HUDEP-2 (cell line): ENCODE measurements at regions not wholly inside any gene's neighbourhood (a gene's known extent, or its start where the extent isn't known, plus 50 kb on each side); places are given as distances from the start of the nearest gene placed in this dataset.
"Not testable (repeated sequence)": the region's sequence is repeated elsewhere in the genome, so short reads cannot be mapped to it uniquely, and the experiment has no call there.

Experiments
- DNase-seq, 76 experiments: peaks; one replicate each; lab custom pipeline; 2025; ENCODE audit not compliant: unreplicated experiment in 76 of 76; lab: John Stamatoyannopoulos, UW

DNA sequence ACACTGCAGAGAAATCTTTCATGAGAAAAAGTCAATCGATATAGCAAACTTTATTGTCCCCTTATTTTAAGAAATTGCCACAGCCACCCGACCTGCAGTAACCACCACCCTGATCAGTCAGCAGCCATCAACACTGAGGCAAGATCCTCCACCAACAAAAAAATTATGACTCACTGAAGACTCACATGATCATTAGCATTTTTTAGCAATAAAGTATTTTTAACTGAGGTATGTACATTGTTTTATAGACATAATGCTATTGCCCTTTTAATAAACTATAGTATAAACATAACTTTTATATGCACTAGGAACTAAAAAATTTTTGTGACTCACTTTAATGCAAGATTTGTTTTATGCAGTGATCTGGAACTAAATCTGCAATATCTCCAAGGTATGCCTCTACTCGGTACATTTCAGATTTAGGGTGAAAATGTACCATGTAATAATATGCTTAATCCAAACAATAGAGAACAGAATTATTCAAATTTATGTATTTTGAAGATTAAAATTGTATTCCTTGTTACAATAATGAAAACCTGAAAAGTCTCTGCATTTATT is 79.2 kb upstream of the CEP126 start:
- no peak for DNase-seq

DNA sequence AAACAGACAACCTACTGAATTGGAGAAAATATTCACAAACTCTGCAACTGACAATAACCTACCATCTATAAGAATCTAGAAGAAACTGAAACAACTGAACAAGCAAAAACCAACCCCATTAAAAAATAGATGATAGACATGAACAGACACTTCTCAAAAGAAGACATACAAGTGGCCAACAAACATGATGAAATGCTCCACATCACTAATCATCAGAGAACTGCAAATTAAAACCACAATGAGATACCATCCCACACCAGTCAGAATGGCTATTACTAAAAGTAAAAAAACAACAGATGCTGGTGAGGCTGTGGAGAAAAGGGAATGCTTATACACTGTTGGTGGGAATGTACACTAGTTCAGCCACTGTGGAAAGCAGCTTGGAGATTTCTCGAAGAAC is 84.3 kb upstream of the CEP126 start:
- not testable (repeated sequence) for DNase-seq

DNA sequence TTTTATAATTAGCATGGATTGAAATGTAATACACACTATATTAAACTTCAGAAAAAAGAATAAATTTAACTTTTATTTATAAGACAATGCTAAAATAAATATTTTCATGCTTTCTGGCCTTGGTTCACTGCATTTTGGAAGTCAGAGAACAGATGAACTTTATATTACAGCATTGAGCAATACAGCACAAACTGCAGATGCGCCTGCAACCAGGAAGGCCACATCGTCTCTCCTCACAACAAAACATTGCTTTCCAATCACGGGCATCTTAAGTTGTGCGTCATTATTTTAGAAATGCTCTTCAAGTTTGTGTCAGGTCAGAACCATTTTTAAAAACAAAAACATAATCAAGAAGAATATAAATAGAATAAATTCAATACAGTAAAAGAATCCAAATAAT is 89.3 kb upstream of the CEP126 start:
- no peak for DNase-seq

DNA sequence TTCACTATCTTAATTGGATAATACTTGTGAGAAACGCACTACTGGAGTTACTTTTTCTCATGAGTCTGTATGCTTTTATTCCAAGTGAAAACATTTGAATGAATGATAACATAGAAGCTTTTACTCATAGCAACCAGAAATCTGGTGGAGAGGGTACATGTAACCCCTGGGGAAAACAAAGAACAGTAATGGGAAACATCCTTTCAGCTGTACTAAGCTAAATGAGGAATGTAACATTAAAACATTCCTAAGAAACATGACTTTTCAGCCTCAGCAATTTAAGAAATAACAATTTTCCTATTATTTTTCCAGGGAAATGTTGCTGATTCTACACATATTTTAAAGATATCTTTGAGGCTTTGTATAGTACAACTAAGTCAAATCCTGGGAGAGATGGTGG is 97.2 kb upstream of the CEP126 start:
- DNase-seq, result no peak

DNA sequence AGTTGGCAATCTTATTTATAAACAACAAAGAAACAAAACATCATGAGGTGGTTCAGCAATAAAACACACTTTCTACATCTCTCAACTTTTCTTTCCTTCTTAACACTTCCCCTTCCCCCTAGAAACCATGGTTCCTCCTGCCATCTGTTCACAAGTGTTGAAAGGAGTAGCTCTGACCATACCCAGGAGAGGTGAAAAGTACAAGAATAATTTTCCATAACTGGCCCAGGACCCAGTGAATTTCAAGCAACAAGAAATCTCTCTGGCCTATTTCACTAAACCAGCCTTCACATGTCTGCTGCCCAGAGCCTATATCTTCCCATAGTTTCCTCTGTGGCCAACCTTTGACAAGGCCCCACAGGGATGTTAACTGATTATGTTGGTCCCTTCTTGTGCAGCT is 98.2 kb upstream of the CEP126 start:
- DNase-seq, result no peak

DNA sequence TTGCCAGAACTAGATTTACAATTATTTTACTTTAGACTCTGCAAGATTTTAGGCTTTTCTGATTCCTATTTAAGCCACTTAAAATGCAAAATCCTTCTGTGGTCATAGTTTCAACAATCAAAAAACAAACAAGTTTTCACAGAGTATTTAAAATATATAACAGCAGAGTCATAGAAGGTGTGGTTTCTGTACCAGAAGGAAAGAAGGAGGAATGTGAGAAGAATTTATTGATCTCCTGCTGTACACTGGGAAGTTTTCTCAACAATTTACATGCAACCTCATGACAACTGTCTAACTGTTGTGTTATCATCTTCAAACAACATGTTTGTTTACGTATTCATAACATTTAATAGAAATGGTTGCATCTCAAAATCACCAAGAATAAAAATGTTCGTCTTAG is 102.3 kb upstream of the CEP126 start:
- DNase-seq, result no peak

DNA sequence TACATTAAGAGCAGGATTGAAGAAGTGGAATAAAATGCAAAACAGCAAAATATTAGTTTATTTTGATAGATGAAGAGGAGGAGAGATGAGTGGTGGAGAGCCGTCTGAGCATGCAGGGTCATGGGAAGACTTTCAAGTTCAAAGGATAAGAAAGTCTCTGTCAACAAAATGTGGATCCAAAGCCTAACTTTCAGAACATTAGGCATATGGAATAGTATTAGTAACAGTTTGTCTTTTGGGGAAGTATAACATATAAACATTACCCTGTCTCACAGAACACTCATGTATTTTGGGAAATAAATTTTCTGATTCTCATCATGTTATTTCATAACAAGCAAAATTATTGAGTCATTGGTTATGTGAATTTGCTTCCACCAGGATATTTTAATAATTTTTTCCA is 104.3 kb upstream of the CEP126 start:
- DNase-seq, result no peak

DNA sequence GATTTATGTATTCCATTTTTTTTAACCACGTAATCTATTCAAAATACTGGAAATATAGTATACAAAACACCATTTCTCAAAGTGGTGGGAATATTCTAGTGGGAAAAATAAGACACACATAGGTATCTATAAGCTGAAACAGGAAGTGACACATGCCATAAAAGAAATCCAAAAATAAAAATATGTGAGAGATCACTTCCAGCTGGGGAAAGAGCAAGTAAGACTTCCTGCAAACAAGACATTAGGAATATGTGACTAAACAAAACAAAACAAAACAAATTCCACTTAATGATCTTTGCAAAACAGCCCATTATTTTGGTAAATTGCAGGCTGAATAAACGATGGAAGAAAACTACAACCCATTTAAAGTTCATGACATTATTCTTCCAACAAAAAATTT is 107.3 kb upstream of the CEP126 start:
- DNase-seq, result no peak

DNA sequence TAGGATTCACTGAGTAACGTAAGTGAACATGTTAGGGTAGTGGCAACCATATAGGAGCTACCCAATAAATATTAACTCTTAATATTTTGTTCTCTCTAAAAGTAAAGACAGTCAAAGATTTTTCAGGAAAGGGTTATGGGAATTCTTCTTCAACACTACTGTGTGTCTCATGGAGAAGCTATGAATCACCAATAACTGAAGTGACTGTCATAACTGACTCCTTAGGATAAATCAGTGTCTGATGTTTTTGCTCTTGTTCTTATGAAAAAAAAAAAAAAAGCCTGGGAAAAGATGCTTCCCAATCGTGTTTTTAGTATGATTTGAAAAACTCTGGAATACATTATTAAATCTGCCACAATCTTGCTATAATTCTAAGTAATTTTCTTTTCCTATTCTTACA is 111.2 kb upstream of the CEP126 start:
- no peak for DNase-seq

DNA sequence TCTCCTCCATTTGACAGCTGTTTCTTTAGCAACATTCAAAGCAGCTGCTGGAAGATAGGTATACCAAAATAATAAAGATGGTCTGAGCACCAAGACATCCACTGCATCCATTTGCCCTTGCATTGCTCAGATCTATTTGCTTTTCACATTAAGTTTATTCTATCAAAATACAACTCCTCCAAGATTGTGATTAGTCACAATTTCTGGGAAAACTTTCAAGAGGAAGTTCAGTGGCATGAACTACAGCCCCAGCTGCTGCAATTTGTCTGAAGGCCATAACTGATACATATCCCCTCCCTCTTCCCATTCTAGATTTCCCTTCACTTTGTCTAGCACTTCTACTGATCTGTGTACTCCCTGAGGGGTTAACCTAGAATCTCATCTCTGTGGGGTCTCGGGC is 117.5 kb upstream of the CEP126 start:
- no peak for DNase-seq

DNA sequence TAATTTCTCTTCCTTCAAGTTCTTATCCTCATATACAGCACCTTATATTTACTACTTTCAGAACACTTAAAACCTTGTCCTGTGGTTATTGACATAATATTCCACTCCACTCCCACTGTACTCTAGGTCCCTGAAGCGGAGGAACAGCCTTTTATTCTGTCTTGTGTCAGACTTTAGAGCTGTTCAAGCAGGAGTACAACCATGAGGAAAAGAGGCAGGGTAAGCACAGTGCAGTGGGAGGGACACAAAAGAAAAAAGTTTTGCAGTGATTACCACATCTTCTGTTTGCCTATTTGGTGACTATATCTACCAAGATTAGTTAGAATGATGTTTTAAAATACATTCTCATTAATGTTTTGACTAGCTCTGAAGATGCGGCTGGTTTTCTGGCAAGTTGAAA is 122.0 kb upstream of the CEP126 start:
- DNase-seq, result no peak

DNA sequence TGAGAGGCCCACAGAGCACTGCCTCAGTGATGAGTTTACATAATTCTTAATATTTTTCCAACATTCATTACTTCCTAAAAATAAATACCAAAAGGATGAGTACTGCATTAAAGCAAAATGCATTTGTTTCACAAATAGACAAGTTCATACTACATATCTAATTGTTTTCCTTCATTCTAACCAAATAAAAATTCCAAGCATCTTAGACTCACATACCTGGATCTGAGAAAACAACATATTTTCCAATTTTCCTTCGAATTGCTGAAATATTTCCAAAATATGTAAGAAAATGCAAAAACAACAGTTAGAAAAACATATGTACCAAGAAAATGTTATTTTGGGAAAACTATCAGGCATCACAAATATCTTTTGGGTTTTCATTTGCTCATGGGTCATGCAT is 127.9 kb upstream of the CEP126 start:
- no peak for DNase-seq

DNA sequence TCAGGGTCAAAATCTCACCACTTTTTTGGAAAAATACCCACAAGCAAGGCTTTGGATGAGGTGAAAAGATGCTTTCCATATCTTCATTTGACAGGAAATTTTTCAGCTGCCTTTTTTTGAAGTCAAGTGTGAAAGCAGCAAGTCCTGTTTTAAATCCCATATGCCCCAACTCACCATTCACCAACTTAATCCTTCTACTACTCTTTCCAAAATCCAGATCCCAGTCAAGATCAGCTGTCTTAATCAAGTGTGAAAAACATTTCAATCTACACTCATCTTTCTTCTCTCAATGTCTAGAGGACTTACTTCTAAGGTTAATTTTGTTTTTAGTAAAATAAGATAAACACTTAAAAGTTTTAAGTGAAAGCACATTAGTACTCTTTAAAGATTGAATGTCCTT is 128.4 kb upstream of the CEP126 start:
- DNase-seq, result no peak

DNA sequence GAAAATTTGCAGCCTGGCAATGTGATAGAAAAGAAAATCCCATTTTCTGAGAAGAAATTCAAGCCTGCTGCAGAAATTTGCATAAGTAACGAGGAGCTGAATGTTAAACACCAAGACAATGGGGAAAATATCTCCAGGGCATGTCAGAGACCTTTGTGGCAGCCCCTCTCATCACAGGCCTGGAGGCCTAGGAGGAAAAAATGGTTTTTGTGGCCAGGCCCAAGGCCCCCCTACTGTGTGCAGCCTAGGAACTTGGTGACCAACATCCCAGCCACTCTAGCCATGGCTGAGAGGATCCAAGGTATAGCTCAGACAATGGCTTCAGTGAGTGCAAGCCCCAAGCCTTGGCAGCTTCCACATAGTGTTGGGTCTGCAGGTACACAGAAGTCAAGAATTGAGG is 135.6 kb upstream of the CEP126 start:
- DNase-seq, result not testable (repeated sequence)

DNA sequence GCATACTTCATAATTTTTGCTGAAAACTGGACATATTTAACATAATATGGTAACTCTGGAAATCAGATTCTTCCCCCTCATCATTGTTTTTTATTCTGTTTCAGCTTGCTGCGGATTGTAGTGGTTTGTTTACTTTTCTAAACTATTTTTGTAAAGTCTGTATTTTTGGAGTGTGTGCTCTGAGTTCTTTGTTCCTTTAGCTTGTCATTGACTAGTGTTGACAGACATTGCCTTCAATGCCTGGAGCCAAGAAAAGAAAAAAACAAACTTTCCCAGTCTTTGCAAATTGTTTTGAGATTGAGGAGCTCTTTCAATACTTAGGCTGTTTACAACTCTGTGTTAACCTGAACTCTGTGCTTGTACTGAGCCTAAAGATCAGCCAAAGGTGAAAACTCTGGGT is 137.3 kb upstream of the CEP126 start:
- no peak for DNase-seq

DNA sequence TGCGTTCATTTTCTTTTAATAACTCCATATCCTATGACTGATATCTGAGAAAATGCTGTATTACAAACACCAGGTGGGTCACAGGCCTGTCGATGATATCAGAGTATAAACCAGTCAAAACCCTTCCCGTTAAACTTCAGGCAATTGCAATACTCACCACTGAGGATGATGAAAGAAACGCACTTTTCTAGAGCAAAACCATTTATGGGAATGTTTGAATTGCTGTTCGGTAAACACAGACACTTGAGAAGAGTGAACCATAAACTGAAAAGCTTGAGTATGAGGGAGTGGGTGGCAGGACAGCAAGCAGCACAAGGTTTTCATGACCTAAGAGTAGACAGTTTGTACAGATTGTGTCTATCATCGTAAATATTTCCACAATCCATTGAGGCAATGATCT is 139.8 kb upstream of the CEP126 start:
- no peak for DNase-seq

DNA sequence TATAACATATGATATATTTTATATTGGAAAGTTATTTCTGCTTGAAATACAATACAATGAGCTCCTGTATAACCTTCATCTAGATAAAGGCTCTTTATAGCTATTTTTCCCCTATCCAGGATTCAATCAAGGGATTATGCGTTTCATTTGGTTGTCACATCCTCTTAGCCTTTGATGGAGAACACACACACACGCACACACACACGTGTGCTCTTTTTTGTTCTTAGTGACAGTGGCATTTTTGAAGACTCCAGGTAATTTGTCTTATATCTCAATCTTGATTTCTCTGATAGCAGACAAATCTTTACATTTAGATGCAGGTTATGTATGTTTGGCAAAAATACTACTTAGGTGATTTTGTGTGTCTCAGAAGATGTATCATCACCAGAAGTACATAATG is 144.2 kb upstream of the CEP126 start:
- no peak for DNase-seq

DNA sequence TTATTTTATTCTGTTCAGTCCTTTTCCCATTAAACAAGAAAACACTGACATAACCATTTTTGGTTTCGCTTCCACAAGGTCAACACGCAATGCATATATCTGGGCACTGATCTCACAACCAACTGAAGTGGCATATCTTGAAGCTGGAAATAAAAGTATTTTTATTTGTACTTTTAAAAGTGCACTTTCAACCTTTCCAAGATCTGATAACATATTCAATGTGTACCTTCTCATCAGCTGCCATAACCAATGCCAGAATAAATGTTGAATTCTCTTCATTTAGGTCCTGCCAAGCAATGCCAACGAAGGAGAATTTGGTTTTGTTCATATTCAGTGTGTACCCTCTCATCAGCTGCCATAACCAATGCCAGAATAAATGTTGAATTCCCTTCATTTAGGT is 148.9 kb upstream of the CEP126 start:
- DNase-seq, result no peak

DNA sequence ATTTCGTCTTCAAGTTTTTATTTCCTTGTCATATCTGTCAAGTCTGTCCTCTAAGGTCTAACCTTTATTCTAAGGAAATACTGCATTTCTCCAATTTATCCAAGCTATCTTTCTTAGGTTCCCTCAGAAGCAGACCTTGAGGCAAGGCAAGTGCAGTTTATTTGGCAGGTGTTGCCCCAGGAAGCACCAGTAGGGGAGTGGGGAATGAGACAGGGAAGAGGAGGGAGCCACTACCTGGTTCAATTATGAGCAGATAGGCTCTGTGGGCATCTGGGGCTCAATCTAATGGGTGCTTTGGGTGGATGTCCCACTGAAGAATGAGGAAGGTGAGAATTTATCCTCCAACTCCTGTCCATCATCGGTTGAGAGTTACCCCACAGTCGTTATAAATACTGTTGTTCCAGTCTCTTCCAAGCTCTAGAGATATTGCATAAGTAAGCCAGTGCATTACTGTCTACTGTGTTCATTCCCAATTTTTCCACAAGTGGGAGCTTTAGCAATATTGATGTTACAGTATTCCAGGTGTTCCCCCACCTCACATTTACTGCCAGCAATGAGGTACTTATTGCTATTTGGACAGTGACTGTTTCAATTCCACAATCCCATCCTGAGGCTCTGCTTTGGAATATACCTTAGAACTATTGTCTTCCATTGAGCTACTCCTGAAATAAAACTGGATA is 154.9 kb upstream of the CEP126 start:
- DNase-seq, result no peak

DNA sequence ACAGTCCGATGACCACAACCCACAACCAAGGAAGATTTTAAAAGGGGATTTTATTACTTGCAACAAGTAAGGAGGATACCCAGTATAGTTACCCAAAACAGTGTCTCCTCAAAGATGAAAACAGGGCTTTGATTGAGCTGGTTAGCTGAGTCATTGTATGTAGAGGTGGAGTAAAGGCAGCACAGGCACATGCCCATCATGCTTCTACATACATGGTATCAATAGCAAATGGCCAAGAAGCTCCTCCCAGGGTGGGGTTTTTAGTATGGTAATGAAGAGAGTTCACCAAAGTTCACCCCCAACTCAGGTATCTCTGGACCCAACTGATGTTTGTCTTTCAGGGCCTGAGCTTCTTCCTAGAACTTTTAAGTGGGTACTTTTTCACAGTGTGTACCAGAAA is 157.1 kb upstream of the CEP126 start:
- no peak for DNase-seq

DNA sequence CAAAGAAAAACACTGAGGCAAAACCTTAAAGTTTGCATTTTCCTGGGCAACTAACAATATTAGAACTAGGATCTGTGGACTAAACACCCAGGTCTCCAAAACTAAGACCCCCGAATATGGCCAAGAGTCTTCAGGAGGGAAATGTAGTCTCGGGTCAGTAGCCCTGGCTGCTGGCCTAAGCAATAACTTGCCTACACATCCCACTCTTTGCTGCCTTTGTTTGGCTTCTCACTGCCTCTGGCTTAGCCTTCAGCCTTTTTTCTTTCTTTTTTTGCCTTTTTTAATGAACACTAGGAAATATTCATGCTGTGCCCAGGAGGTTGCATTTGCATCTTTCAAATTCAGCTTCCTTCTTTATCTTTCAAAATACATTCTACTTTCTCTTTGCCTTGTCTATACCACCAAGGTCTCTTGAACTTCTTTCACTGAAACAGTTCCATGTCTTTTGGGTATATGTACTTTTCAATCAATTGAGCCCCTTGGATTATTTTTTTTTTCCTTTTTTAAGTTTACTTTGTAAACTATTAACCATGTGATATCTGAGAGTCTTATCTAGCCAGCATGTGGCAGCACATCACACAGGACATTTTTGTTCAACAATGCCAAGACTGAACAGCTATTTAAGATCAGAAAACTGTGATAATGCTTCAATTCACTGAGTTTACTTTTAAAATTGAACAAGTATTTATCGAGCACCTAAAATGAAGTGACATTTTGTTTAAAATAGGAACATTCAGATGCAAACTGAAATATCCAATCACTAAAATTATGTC is 165.0 kb upstream of the TRPC6 start:
- peak in 3 of 76 experiments; percentile 0 to 4 (median 1) for DNase-seq

DNA sequence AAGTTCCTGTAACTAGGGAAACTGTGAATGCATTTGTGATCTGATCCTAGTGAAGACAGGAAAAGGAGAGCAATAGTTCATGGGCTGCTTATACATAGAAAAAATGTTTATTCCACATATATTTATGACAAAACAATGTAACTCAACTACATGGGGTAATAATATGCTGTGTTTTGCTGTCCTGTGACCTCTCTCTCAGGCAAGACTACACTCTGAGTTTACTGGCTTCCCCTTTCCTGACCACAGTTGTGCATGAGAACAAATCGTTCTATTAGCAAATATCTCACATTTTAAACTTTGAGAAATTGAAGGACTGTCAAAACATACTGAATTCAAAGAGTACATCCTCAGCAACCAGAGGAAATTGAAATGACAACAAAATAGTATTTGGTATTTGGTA is 161.9 kb upstream of the TRPC6 start:
- no peak for DNase-seq
